Transverse colon (tissue), 3 donors: ENCODE measurements at regions not wholly inside any gene's neighbourhood (a gene's known extent, or its start where the extent isn't known, plus 50 kb on each side); places are given as distances from the start of the nearest gene placed in this dataset.

ENCODE experiments used
- POLR2A ChIP-seq: fragments of 450-650 bp; IDR thresholded peaks from one replicate; pipeline ENCODE4 v1.6.1; 2016; ENCODE audit warnings: antibody characterized with exemption, mild to moderate bottlenecking, moderate library complexity
- TF ChIP-seq, protein P1 (sequence below), 5 experiments: fragments of 200-600 bp in 3 of 5; fragments of 450-650 bp in 2 of 5; sonication (generic) in 3 of 5; IDR thresholded peaks; 1 replicate in 2 of 5; 2 replicates in 3 of 5; pipeline ENCODE4 v1.5.1; 2016 to 2017; ENCODE audit warnings: antibody characterized with exemption in 5 of 5, inconsistent platforms in 3 of 5, mild to moderate bottlenecking in 2 of 5, moderate library complexity in 1 of 5

DNA sequence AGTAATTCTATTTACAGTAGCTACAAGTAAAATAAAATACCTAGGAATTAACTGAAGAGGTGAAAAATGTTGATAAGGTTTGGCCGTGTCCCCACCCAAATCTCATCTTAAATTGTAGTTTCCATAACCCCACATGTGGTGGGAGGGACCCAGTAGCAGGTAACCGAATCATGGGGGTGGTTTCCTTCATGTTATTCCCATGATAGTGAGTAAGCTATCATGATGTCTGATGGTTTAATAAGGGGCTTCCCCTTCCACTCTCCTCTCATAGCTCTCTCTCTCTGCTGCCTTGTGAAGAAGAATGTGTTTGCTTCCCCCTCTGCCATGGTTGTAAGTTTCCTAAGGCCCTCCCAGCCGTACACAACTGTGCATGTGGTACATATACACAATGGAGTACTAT is 1170.7 kb downstream of the BCL11B start:
- TF ChIP-seq, protein P1, sequence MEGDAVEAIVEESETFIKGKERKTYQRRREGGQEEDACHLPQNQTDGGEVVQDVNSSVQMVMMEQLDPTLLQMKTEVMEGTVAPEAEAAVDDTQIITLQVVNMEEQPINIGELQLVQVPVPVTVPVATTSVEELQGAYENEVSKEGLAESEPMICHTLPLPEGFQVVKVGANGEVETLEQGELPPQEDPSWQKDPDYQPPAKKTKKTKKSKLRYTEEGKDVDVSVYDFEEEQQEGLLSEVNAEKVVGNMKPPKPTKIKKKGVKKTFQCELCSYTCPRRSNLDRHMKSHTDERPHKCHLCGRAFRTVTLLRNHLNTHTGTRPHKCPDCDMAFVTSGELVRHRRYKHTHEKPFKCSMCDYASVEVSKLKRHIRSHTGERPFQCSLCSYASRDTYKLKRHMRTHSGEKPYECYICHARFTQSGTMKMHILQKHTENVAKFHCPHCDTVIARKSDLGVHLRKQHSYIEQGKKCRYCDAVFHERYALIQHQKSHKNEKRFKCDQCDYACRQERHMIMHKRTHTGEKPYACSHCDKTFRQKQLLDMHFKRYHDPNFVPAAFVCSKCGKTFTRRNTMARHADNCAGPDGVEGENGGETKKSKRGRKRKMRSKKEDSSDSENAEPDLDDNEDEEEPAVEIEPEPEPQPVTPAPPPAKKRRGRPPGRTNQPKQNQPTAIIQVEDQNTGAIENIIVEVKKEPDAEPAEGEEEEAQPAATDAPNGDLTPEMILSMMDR (IDR thresholded peaks at IDR 0.05): no peak
- TF ChIP-seq POLR2A: no peak
